ENCODE measurements at regions not wholly inside any gene's neighbourhood (a gene's known extent, or its start where the extent isn't known, plus 50 kb on each side); places are given as distances from the start of the nearest gene placed in this dataset.

DNA sequence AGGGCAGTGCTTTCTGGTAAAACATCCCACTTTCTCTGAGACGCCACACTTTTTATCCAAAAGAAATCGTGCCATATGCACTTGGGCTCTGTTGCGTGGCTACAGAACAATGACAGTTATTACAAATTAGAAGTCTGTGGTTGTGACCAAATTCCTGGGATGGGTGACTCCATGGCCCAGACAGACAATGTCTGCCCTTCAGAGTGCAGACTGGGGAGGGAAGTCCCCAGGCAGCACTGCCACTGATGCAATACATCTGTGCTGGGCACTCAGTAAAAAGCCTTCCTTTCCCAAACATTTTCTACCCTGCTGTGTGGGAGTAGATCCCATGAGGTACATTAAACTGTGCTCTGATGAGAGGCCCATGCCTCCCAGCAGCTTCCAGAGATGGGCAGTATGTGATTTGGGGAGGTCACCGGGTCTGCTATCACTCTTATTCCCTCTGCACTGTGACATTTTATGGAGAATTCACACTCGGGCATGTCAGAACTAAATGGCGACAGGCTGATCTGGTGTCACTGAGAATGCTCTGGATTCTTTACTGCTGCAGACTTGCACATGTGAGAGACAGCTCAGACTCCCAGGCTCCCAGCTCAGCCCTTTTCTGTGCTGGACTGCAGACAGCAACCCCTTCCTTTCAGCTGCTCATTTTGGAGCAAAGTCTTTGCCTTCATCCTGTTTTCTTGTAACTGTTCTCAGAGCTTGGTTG, 243.5 kb upstream of the ZNF32 start:
- DNase-seq (ENCODE audit: low read depth, low spot score): no peak

DNA sequence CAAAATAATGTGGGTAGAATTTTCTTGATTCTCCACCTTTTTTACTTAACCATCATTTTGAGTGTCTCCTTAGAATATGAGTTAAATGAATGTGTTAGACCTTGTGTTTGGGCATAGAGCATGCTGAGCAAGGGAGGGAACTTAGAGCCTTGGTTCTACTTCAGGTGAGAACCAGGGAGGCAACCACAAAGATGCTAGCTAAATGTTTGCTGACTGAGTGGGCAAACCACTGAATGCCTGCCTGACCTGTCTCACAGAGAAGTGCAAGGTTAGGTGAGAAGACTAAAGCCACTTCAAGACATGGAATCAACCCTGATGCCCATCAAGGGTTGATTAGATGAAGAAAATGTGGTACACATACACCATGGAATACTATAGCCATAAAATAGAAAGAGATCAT, 242.6 kb upstream of the ZNF32 start:
- no peak for DNase-seq (ENCODE audit: low read depth, low spot score)
- no peak overlapping the region for H3K4me3 ChIP-seq (ENCODE audit: low read length)

More for the DNA sequence above, 243.5 kb upstream of the ZNF32 start:
- H3K4me3 ChIP-seq (ENCODE audit: low read length): no peak overlapping the region

DNA sequence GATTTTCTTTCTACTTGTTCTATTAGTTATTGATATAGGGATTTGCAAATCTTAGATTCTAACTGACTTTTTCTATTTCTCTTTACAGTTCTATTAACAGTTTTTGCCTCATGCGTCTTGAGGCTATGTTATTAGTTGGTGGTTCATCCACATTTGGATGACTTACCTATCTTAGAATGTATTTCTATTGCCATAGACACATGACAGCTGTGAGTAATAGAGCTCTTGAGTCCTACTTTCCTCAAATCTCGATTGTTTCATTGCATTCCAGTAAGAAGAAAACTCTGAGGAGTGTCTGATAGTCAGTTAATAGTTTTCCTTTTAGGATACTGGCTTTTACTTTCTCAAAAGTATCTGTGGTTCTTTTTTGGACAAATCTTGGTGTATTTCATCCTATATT, 241.4 kb upstream of the ZNF32 start:
- no peak overlapping the region for H3K4me3 ChIP-seq (ENCODE audit: low read length)
- no peak for DNase-seq (ENCODE audit: low read depth, low spot score)

DNA sequence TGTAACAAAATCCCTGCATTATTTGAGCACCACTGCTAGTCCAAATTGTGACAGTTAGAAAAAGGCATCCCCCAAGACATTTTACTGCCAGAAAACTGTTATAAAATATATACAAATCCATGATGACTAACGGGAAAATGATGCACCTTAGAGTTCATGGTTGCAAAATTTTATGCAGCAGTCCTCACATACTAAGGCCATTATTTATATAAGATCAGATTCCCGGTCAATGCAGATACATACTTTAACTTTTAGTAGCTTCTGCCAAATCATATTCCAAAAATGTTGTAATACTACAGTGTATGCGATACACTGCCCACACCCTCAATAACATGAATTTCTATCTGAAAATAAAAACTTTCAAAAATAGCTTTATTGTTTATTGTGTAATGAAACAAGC, 239.9 kb upstream of the ZNF32 start:
- no peak for DNase-seq (ENCODE audit: low read depth, low spot score)
- no peak overlapping the region for H3K4me3 ChIP-seq (ENCODE audit: low read length)

DNA sequence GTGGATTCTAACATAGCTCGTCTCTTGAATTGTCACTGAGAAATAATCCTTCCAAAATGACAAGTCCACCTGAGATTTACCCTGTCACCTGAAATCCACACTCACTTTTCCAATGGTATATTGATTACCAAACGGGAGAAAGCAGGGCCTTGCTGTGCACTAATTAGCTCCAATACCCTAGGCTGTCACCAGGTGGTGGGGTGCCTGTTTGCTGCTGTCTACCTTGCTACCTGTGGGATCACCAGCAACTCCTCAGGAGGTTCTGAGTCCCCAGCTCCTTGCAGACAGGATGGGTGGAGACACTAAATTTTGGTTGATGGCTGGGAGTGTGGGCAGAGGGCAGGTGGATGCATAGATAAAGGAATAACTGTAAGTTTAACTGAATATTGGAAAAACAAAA, 237.2 kb upstream of the ZNF32 start:
- no peak for DNase-seq (ENCODE audit: low read depth, low spot score)
- no peak overlapping the region for H3K4me3 ChIP-seq (ENCODE audit: low read length)

DNA sequence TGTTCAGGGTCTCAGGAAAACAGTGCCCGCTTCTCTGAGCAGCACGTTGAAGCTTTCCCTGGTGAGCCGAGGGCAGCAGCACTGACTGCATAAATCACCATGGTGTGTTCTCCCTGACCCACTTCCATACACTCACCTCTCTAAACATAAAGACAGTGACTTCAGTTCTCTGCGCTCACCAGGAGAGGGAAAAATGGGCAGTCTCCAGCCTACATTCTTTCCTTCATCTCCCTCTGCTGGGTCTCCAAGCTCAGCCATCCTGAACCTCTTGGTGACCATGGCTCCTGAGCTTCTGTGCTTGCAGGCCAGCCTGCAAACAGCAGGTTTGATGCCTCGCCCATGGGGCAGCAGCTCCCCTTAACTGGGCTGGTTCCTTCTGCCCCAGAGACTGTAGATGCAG, 236.6 kb upstream of the ZNF32 start:
- no peak for DNase-seq (ENCODE audit: low read depth, low spot score)
- no peak overlapping the region for H3K4me3 ChIP-seq (ENCODE audit: low read length)

DNA sequence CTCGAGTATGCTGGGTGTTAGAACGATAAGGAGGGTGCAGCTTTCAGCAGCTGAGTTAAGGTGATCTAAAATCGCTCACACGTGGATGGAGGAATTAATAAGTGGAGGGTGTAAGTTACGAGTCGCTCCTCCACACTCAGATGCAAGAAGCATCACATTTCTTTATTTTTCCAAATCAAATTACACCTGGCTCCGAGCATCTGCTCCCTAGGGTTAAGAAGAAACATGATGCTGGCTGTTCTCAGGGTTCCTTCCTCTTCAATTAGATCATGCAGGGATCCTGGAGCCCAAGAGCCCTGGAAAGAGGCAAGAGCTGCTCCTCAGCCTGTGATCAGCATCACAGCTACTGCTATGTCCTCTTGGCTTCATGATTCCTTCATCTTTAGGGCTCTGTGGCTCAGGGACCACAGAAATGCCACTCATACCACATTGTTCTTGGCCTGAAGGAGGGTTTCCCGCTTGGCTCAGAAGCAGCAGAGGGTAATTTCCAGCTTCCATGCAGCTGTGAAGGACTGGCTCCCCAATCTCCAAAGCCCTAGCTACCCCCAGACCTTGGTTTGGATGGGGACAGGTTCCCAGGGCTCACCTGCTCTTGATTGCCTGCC, 235.9 kb upstream of the ZNF32 start:
- H3K4me3 ChIP-seq (ENCODE audit: low read length): no peak overlapping the region
- DNase-seq (ENCODE audit: low read depth, low spot score): no peak

DNA sequence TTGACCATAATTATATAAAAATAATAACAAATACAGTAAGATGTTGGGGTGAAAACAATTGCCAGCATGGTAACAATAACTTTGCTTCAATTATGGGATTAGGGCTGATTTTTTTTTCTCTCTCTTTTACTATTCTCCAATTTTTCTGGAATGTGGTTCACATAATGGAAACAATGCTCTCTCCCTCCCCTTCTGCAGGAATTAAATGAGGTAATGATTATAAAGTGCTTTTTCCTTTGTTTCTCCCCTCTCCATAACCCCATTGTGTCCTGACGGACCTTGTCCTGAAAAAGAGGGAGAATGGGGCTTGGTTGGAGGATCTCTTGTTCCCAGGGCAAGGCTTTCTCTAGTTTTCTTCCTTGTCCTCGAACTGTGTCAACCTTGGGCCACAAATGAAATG, 234.0 kb upstream of the ZNF32 start:
- no peak for DNase-seq (ENCODE audit: low read depth, low spot score)
- no peak overlapping the region for H3K4me3 ChIP-seq (ENCODE audit: low read length)

DNA sequence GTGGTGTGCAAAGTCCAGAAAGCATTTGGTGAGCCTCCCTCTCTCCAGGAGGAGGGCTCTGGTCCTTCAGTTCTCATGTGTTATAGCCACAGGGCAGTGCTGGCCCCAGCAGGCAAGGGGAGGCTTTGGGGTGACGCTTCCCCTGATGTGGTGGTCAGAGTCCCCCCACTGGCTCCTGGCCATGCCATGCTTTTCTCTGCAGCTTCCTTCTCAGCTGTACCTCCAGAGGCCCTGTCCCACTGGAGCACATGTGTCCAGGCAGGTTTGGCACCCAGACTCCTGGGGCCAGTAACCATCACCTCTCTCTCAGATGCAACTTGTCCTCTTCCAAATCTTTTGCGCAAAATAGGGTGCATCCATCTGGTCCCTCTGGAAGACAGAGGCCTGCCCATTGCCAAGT, 233.0 kb upstream of the ZNF32 start:
- no peak for DNase-seq (ENCODE audit: low read depth, low spot score)
- H3K4me3 ChIP-seq (ENCODE audit: low read length): no peak overlapping the region

DNA sequence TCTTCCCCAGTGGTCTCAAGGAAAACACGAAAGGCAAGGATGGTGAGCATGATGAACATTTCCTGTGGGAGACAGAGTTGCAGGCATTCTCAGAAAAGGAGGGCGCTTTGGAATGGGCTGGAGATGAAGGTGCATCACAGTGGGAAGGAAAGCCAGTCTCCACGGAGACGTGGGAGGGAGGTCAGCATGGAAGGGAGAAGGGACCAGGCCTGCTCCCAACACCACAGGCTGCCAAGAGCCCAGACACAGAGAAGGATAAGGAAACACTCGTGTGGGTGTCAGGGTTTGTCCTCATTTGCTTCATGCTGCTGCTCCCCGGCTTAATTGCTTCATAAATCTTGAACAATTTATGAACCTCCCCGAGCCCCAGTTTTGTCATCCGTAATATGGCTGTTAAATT, 231.5 kb upstream of the ZNF32 start:
- DNase-seq (ENCODE audit: low read depth, low spot score): no peak
- H3K4me3 ChIP-seq (ENCODE audit: low read length): no peak overlapping the region

DNA sequence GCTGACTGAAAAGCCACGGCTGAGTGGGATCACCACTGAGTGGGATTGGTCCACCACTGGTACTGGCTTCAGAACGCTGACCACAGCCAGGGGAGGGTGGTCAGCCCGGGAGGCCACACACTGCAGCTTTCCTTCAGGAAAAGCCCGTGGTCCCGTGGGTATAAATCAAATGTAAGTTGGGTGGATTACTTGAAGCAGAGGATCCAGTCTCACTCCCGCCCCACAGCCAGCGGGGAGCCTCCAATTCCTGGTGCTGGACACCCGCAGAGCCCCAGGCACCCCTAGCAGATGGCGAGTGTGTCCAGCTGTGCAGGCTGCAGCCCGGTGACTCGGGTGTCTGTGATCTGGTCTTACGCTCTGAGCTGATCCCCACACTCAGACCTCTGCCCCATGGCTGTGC, 231.1 kb upstream of the ZNF32 start:
- H3K4me3 ChIP-seq (ENCODE audit: low read length): no peak overlapping the region

DNA sequence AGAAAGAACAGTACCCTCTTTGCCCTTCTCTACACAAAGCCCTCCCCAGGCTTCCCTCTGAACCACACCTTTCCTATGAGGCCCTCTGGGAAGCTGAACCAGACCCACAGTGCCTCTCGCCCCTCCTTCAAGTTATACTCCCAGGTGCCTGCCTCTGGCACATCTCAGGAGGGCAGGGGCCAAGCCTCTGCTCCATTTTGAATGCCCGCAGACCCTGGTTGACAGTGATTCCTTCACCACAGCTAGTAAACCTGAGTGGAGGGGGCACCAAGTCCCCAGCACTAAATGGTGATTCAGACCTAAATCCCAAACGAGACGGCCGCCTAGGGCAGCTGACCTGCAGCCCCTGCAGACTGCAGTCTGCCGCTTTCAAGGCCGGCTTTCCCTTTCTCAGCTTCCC, 230.5 kb upstream of the ZNF32 start:
- H3K4me3 ChIP-seq (ENCODE audit: low read length): no peak overlapping the region
- DNase-seq (ENCODE audit: low read depth, low spot score): no peak

More for the DNA sequence above, 231.1 kb upstream of the ZNF32 start:
- DNase-seq (ENCODE audit: low read depth, low spot score): no peak

DNA sequence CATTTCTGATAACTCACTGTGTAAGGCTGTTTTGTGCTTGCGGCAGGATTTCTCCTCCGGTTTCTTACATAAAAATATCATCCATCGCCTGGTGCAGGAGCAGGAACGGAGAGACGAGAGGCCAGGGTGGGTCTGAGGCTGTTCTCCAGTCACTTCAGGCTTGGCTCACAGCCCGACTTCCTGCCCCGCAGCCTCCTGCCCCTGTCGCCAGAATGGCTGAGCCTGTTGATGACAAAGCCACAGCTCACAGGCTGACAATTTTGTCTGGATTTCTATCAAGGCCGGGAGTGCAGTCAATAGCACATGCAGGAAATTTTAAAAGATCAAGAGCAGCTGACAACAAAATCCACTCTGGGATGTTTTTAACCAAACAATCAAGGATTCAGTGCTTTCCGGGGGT, 229.7 kb upstream of the ZNF32 start:
- no peak overlapping the region for H3K4me3 ChIP-seq (ENCODE audit: low read length)
- no peak for DNase-seq (ENCODE audit: low read depth, low spot score)

DNA sequence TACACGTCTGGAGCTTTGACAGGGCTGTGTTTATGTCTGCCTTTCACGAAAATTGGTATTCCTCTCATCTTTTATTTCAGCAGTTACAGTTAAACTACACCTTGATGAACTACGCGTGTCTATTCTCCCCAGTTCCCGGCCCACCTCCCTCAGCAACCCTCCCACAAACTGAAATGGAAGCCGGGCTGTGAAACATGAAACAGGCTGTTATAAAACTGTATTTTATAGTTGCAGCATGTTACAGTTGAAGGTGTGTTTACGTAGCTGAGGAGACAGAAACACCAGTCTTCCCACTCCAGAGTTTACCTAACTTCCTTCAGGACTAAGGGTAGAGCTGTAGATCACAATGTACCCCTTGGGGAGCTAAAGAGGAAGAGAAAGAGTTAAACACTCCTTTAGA, 228.3 kb upstream of the ZNF32 start:
- H3K4me3 ChIP-seq (ENCODE audit: low read length): no peak overlapping the region
- no peak for DNase-seq (ENCODE audit: low read depth, low spot score)

DNA sequence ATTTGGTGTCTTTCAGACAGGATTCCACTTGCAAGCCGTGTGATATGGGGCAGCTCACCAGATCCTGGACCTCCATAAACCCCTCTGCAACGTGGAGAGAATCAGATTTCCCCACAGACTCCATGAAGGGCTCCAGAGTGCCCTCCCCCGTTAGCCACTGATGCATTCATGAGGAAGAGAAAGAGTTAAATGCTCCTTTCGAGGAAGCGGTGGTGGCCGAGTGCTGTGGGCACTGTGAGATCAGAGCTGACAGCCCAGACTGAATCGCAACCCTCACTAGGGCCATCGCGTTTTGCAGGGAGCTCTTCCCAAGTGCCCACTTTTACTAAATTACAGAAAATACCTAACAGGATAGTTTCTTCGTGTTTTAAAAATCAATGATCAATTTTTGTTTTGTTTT, 226.3 kb upstream of the ZNF32 start:
- H3K4me3 ChIP-seq (ENCODE audit: low read length): no peak overlapping the region
- DNase-seq (ENCODE audit: low read depth, low spot score): no peak

DNA sequence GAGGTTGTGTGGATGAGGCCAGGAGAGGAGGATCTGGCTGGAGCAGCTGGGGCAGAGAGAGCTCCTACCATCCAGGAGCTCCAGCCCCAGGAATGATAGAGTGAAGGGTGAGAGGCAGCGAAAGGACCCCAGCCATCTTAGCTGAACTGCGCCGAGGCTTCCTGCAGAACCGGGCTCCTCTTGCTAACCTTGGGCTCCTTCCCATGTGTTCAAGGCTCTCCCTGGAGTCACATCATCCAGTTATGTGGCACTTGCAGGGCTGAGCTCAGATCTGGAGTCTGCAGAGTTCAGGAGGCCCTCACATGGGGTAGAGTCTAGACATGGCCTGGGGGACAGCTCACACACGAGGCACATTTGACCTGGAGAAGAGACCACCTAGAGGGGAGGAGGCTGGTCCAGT, 225.0 kb upstream of the ZNF32 start:
- no peak overlapping the region for H3K4me3 ChIP-seq (ENCODE audit: low read length)
- DNase-seq (ENCODE audit: low read depth, low spot score): no peak

DNA sequence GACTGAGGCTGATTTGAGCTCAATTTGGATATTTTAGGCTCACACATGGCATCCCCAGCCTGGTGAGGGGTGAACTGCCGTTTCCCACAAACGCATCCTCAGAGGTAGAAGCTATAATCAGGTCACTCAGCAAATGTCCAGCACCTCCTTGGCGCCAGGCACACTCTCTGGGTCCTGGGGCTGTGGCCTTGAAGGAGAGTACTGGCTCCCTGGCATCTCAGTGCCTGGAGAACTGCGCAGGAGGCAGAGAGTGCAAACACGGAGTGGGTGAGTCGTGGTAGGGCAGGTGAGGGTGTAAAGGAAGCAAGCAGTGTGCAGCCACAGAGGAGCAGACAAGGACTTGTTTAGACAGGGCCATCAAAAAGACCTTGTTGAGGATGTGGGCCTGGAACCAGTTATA, 224.0 kb upstream of the ZNF32 start:
- no peak overlapping the region for H3K4me3 ChIP-seq (ENCODE audit: low read length)

DNA sequence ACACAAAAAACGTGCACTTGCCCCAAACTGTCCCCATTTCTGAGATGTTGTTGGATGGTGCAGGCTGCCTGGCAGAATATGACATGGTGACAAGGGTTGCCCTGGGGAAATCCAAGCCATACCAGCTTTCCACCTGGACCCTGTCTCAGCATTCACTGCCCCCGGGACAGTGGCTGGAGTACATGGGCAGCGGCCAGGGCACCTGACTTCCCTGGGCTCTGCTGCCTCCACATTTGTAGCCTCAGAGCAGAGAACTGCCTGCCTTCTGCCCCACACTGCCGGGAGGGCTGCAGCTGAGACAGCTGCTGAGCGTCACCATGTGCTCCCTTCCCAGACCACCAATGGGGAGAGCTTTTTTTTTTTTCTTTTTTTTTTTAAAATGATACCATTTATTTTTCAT, 222.9 kb upstream of the ZNF32 start:
- no peak for DNase-seq (ENCODE audit: low read depth, low spot score)
- no peak overlapping the region for H3K4me3 ChIP-seq (ENCODE audit: low read length)

More for the DNA sequence above, 224.0 kb upstream of the ZNF32 start:
- DNase-seq (ENCODE audit: low read depth, low spot score): peak; percentile 17

DNA sequence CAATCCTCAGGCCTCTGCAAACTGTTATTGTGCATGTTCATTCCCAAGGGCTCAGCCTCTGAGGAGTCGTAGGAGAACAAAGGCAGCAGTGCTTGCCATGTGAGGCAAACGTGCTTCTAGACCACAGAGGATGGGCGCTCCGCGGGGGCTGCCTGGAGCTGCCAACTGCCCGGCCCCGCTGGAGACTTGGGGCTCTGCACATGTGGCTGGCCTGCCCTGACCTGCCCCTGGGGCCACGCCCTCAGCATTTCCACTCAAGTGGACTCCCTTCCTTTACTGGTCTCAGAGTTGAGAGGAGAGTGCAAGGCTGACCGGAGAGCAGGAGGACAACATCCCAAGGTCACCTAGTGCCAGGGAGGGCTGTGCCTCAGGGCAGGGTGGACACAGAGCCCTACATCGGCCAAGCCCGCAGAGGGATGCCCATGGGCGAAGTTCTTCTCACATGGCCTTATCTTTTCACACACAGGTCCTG, 222.3 kb upstream of the ZNF32 start:
- H3K4me3 ChIP-seq (ENCODE audit: low read length): no peak overlapping the region
- DNase-seq (ENCODE audit: low read depth, low spot score): no peak

DNA sequence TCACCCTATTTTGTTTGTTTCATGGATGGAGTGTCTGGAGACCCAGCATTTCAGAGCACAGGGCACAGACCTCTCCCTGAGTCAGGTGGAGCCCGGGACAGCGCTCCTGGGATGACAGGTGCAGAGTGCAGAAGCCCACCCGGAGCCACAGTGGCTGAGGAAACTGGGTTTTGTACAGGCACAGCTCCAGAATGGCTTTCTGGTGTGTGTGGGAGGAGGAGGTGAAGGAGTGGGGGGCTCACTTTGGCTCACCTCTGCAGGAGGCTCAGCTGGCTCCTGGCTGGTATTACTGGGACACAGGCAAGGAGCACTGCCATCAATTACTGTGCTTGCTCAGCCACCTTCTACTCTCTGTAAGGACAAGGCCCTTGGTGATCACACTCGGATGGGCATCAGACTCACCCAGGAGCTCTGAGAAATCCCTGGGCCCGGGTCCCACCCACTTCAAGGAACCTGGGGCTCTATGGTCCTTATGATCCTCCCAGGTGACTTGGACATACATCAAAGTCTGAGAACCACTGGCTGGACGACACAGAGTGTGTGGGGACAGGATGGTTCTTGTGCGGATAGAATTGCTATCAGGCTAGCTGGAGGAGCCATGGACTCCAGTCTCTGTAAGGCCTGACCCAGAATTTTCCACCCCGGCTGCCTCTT, 221.1 kb upstream of the ZNF32 start:
- no peak for DNase-seq (ENCODE audit: low read depth, low spot score)
- no peak overlapping the region for H3K4me3 ChIP-seq (ENCODE audit: low read length)

DNA sequence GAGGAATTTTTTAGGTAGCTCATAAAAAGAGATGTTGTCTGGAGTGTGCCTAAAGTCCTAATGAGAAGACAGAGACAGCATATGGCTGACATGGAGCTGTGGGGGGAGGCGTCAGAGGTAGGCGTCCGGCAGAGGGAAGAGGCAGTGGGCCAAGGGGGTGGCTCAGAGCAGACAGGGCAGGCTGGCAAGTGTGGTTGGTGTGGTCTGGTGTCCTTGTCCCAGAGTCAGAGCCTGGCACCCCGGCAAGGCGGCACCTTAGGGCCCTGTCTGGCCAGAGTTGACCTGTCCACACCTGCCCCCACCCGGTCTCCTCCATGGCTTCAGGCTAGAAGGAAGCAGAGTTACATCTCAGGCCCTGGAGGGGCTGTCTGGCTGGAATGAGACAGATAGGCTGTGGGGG, 220.3 kb upstream of the ZNF32 start:
- DNase-seq (ENCODE audit: low read depth, low spot score): no peak
- H3K4me3 ChIP-seq (ENCODE audit: low read length): no peak overlapping the region
